HG03469 (cell line): ENCODE measurements at regions not wholly inside any gene's neighbourhood (a gene's known extent, or its start where the extent isn't known, plus 50 kb on each side); places are given as distances from the start of the nearest gene placed in this dataset.

Experiments
- ATAC-seq: cut with Tn5 transposase; IDR thresholded peaks from one replicate; pipeline ENCODE4 v1.9.1; 2021; ENCODE audit warnings: mild to moderate bottlenecking, moderate library complexity, moderate number of reproducible peaks; ENCODE audit not compliant: unreplicated experiment

DNA sequence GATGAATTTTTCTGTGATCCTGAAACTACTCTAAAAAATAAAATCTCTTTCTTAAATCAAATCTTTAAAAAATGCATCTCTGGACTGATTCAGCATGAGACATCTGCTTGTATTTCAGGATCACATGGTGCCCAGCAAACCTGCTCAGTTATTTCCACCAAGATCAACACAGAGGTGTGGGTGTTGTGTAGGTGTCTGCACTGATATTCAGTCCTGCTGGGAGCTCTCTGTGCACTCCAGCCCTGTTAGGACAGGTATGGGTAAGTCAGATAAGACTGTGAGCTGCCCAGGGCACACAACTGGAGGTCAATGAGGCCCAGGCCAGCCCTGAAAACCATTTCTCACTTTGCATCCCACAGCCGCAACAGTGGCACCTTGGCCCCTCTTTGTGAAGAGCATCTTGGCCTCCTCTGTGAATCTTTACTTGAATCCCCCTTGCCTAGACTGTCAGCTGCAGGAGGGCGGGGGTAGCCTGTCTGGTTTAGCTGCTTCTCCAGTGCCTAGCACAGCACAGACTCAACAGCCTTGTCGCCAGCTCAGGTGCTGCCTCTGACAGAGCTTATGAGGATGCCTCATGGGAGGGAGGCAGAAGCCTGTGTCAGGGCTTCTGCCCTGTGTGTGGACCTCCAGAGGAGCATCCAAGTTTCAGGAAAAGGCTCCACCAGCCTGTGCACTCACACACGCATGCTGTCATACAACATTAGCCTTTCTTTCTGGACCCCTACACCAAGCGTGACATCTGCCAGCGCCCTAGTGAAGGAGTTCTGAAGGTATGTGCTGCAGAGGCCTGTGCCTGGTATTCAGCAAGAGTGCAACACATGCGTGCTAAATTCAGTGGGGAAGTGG is 187.6 kb upstream of the CST7 start:
- ATAC-seq: no peak

DNA sequence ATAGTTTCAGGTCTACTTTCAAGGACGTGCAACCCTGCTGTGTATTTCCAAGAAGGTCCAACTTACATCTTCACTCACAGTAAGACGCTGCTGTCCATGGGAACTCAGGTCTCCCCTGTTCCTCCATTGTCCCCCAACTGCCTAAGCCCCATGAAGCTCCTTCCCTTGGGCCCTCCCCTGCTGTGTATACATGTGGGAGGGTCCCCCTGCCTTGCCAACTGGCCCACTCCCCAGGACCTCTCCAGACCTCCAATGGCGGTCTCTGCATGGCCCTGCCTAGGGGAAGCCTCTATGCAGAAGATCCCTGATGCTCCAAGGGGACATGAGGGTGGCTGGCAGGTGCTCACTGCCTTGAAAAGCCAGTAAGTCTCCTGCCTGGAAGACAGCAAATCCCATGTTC is 186.7 kb upstream of the CST7 start:
- no peak for ATAC-seq

DNA sequence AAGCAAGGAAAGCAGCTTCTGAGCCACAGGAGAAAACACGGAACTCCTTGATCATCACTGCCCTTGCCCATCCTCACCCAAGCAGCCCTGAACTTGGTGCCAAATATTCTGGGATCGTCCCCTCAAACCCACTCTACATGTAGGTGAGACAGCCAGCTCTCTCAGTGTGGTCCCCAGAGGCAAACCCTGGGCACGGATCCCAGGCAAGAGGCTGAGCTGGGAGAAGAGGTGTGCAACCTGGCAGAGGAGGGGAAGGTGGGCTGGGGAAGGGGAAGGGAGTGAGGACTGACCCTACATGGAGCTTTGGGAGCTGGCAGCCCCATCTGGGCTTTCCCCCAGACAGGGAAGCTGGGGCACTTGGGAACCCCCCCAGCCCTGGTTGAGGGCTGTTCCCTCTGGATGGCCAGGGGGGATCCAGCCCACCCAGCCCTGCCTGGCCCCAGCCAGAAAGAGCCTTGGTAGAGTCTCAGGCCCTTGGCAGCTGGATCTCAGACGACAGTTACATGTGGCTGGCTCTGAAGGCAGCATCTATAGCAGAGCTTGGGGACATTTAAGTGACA is 186.2 kb upstream of the CST7 start:
- ATAC-seq: no peak

DNA sequence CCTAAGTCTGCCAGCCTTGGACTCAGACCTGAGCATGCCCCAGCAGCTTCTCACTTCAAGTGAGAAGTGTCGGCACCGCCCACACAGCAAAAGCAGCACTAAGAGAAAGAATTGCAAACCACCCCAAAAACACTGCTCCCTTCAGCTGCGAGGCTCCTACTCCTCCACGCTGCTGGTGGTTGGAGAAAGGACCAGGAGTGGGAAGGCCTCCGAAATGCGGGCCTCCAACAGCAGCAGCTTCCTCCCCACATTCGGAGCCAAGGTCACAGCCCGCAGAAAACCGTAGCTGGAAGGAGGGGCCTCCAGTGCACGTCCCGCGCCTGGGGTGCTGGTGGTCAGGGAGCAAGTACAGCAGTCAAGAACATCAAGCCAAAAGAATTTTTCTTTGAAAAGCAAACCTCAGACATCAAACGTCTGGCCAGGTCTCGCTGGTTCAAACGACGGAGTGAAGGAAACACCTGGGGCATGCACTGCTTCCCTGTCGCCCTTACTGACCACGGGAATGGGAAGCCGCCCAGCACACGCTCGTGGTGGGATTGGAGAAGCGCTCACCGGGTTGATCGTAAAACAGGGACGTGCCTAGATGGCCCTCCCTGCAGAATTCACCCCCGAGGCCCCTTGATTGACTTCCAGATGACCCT is 185.6 kb upstream of the CST7 start:
- no peak for ATAC-seq

DNA sequence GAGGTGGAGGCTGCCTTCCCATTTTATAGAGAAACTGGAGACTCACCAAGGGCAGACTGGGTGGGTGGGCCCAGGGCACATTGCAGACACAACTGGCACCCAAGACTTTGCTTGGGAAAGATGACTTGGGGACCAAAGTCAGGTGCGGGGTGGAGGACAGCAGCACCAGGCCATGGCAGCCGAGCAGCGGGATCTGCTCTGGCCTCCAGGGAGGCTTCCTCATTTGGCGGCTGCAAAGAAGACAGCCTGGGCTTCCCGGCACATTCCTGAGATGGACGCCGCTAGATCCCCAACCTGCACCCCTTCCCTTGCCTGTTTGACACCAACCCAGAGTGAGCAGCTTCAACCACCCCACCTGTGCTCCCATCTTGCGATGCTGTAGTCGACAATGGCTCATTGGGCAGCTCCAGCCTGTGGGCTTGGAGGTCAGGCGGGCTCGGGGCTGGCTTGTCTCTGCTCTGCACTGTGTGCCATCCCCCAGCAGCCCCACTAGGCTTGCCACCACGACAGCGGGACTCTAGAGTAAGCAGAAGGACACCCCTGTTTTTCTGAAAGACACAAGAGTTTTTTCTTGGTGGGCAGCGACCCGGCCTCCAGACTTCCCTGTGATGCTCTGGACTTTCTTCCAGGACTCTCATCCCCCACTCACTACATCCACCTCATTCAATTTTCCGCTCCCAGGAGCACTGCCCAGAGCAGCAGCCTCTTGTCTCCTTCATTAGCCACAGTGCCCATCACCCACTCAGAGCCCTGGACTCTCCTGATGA is 184.9 kb upstream of the CST7 start:
- no peak for ATAC-seq

DNA sequence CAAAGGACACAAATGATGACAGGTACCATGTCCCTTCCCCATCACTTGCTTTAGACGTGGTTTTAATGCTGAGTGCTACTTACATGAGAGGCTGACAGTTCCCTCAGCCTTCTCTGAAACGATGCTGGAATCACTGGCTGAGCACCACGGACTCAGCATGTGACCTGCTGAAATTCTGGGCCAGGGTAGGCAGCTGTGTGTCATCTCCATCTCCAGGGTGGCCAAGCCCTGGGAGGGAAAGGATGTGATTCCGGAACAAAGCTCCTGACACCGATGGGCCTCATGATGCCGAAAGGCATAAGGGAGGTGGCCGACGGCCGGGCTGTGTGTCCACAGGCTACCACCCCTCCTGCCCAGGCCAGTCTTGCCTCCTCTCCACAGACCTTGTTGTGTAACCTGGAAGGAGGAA is 184.3 kb upstream of the CST7 start:
- no peak for ATAC-seq

DNA sequence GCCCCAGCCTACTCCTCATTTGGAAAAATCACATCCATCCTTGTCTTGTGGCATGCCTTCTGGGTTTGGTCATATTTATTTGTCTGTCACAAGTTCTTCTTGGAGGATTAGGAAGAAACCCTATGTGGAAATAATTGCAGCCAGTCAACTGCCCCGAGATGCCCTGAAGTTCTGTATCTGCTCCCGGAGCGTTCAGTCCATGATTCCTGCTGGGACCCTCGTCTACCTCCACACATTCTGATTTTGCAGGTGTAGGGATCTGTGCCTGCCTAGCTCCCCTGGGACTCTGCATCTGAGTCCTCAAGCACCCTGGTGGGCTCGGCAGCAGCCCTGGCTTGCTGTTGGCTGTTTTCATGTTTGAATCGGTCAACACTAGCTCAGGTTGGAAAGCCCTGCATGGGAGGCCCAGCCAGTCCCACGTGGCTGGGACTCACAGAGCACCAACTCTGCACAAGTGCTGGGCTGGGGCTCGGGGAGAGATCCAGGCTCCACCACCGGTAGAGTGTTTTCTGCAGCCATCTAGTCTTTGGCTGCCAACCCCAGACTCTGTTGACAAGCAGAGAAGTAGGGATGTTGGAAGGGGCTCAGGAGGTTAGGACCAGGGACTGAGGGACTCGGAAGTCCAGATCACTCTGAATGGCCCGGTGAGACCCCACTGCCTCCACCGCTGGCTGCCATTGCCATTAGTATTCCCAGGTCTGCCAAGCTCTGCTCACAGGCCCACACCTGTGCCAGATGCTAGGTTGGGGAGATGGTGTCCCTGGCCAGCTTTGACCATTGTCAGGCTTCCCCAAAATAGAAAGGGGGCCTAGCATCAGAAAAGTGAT is 183.5 kb upstream of the CST7 start:
- no peak for ATAC-seq

DNA sequence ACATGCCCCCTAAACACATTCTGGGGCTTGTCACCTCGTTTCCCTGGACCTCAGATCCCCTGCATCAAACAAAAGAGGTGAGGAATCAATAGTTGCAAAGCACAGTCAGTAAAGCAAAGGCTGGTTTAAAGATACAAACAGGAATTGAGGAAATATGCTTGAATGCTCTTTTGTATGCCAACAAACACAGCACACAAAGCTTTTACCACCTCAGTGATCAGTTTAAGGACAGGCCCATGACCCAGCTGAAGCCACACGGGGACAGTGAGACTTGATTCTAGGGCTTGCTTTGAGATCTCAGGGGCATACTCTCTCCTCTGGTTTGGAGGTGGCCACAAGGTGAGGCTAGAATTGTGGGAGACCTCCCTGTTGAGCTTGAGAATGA is 182.9 kb upstream of the CST7 start:
- ATAC-seq: no peak

DNA sequence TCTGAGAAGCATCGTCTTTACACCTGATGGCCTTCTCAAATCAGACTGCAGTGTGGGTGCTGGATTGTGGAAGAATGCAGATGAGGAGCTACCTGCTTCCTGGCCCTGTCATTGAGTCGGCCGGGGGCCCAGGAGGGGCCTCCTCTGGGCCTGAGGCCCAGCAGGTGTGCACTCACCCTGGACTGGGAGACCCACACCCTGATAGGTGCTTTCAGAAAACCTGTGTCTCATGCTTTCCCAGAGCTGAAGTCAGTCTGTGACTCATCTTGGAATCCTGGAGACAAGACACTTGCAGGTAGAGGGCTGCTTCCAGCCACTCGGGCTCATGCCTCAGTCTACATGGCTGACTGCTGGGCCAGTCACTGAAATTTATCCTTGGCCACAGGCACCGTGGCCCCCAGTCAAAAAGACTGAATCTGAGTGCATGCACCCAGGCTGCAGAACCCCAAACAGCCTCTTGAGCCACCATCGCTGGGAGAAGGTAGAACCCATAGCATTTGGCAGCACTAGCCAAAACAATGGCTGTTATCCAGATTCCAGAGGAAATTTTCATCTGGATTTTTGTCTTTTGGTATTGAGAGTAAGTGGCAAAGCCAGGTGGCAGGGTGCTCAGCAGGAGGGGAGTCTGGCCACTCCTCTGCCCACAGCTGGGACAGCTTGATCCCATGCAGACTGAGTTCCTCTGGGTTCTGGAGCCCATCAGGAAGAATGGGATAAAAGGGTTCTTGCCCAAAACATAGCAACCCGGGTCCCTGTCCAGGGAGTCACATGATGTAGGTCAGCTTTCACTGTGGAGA is 182.0 kb upstream of the CST7 start:
- no peak for ATAC-seq

DNA sequence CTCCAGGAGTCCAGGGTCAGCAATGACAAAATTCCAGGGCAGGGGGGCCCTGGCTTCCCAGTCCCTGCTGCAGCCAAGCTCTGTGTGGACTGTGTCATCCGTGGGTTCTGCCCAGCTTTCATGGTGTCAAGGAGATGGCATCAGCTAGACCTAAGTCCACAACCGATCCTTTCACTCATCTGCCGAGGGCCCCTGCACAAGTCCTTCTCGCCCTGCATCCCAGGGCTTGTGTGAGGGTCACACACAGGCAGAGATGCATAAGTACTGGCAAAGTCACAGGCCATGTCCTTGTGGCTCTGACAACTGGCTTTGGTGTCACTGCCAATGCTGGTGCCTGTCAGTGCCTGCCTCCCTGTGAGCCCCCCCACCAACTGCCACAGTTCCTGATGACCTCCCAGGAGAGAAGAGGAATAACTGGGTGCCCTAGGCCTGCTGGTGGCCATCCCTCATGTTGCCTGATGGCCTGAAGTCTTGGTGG is 181.4 kb upstream of the CST7 start:
- no peak for ATAC-seq

DNA sequence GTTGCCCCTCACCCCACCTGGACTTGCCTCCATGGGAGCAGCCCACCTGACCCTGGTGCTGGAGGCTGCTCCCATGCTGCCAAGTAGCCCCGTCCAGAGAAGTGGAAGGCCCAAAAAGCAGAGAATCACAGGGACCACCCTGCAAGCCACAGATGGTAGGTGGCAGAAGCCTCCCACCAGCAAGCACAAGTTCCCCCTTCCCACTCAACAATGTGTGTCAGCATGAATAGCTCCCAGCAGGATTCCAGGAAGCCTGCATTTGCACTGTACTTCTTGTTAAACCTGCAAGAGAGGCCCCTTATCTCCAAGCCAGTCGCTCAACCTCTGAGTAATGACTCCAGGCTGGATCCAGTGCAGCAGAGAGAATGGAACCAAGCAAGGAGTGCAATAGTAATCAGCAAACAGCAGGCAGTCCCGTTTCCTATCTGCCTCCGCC is 180.8 kb upstream of the CST7 start:
- ATAC-seq: no peak

DNA sequence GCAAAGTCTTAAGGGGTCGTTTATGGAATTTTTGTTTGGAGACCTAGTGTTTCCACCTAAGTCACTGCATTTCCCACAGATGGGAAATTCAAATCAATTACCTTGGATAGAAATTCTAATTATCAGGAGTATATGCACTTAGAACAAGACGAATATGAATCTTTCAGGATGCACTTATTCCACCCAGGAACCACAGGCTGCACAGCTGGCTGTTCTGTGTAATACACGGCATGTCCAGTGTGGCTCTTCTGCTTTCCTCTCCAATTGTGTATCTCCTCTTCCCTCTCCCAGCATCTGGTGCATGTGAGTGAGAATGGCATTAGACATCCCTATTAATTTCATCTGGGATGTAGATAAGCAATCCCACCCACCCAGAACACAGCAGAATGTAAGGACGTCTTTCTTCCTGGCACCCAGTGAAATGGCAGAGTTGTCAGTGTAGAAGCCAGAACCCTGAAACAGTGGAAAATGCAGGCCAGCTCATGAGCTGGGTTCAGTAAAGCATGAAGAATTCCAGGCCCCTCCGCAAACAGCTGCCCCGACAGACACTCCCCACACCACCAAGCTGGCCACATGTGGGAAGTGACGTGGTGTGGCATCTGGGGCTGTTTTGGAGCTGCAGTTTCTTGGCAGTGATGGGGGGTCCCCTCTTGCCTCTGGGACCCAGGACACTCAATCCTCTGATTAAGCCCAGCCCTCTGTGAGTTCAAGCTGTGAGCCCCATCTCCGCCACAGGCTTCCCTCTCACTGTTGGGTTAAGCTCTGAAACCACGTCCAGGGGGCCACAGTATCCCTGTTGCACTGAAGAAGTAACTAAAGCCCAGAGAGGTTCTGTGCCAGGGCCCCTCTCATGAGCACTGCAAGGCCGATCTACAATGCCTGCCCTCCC is 180.1 kb upstream of the CST7 start:
- ATAC-seq: no peak

DNA sequence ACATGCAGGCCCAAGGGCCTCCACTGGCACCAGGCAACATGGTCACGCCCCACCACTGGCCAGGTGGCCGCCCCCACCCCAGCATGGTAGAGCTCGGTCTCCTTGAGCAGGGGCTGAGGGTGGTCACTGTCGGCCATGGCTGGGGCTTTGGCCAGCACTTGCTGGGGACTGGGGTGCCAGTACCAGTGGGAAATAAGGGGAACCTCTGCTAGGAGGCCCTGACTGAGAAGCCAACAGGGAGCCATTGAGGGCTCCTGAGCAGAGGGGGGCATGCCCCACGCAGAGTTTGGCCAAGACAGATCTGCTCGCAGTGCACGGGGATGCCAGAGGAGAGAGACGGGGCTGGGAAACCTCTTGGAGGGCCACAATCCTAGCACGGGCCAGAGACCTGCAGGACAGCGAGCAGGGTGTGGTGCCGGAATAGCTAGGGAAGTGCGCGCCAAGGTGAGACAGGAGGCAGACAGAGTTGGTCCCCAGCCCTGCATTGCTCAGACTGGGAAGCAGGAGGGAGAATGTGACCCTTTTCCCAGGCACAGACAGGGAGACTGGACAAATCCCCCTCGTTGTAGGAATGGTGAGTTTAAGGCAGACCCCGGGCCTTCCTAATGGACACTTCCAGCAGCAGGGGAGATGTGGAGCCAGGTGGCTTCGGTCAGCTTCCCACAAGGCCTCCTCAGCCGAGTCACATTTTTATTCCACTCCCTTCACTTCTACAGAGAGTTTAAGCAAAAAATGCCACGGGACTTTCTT is 179.0 kb upstream of the CST7 start:
- ATAC-seq: no peak

DNA sequence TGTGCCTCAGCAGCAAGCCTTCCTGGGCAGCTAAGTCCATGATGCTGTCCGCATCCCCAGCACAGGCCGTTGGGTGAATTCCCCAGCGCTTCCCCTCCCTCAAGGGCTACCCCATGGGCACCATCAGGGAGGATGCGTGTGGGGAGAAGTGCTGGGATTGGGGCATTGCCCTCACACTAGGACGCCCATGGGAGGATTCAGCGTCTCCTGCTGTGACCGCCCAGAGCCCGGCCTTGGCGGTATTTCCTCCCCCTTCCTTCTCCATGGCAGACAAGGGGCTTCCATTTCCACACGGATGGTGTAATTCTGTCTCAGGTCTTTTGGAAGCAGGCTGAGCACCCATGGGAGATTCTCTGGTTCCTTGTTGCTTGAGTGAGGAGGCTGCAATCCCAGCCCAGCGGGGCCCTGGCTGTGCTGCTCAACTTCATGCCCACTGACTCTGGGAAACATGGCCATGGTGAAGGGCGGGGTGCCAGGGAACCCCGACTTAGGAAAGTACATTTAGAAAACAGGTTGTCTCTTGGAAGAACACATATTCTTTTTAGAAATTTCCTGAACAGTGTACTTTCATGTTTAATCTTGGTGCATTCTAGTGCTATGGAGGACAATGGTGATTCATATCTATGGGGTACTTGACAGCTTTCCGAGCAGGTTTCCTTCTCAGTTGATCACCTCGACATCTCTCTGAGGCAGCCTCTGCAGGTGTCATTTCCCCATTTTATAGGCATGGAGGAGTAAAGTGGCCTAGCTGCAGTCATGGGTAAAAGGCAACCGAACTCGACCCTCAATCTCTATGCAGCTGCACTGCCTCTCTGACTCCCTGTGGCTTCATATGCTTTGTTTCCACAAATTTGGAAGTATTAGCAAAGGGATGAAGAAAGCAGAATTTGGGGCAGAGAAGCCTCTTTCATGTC is 178.2 kb upstream of the CST7 start:
- ATAC-seq: no peak

DNA sequence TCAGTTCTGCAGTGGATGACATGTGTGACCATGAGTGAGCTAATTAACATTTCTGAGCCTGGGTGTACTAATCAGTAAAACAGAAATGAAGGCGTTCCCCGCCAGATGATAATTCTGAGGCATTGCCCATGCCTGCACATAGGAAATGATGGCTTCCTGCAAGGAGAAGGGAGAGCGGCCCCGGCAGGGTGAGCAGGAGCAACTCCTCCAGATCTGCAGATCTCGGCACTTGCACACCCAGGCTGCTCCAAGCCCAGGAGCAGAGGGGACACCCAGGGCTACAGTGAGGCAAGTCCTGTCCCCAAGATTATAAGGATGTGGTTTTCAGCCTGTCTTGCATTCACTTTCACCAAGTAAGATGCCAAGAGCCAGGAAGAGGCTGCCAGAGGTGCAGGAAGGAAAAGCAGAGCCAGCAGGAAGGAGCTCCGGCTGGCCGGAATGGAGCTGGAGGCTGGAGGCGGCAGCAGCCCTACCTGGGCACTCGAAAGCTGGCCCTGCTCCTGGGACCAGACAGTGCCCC is 177.5 kb upstream of the CST7 start:
- ATAC-seq: no peak

DNA sequence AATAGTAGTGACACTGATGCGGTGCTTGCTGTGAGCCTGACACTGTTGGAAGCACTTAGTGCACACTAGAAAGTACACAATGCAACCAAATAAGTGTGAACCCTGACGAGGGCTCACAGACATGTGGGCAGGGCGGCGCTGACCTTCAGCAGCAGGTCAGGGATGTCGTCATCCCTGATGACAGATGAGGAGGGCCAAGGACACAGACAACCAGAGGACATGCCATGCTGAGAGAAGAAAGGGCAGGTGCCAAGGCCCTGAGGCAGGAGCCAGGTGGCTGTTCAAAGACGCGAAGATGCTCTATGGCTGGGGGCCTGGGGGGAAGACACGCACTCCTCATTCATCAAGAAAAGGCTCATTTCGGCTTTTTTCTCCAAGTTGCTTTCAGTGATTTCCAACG is 176.4 kb upstream of the CST7 start:
- no peak for ATAC-seq

DNA sequence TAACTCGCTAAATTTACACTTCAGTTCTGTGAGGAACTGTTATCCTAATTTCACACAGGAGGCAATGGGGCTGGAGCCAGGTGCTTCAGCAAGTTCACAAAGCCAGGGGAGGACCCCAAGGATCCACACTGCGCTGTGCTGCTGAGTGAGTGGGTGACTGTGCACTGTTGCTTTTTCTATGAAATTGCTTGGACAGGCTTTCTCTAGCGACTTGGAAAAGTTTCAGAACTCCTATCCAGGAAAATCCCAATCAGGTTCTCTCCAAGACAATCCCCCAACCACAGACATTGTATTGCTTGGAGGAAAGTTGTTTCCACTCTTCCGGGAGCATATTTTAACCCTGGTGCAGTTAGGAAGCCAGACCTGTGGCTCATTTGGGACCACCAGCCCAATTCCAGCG is 175.9 kb upstream of the CST7 start:
- no peak for ATAC-seq
